ENCODE measurements at regions not wholly inside any gene's neighbourhood (a gene's known extent, or its start where the extent isn't known, plus 50 kb on each side); places are given as distances from the start of the nearest gene placed in this dataset.

GRCh38 chr21:35232545-35233176, 183.6 kb upstream of the RUNX1 start:
- intact Hi-C loops (cut with DNase I) = no loop called here
- DNase-seq (ENCODE audit: low spot score) = no peak

GRCh38 chr21:35231090-35231489, 182.0 kb upstream of the RUNX1 start:
- intact Hi-C loops (cut with DNase I) = no loop called here
- DNase-seq (ENCODE audit: low spot score) = no peak

GRCh38 chr21:35229290-35229689, 180.2 kb upstream of the RUNX1 start:
- intact Hi-C loops (cut with DNase I) = no loop called here
- DNase-seq (ENCODE audit: low spot score) = no peak

DNA sequence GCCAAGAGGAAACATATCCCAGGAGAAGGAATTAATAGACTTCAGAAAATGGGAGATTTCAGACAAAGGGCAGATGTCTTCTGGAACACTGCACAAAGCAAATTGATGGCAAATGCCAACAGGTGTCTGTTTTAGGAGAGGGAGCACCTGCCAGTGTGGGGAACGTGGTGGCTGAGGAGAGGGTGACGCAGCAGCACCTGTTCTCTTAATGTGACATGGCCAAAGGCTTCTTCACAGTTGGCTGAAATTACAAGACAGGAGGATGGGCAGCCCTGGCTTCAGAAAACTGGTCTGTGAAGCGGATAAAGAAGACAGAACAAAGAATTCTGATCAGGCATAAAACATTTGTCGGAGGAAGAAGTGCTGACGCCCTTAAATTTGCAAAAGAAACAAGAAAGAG, 178.7 kb upstream of the RUNX1 start:
- no peak for DNase-seq (ENCODE audit: low spot score)
- intact Hi-C loops (cut with DNase I) = no loop called here

DNA sequence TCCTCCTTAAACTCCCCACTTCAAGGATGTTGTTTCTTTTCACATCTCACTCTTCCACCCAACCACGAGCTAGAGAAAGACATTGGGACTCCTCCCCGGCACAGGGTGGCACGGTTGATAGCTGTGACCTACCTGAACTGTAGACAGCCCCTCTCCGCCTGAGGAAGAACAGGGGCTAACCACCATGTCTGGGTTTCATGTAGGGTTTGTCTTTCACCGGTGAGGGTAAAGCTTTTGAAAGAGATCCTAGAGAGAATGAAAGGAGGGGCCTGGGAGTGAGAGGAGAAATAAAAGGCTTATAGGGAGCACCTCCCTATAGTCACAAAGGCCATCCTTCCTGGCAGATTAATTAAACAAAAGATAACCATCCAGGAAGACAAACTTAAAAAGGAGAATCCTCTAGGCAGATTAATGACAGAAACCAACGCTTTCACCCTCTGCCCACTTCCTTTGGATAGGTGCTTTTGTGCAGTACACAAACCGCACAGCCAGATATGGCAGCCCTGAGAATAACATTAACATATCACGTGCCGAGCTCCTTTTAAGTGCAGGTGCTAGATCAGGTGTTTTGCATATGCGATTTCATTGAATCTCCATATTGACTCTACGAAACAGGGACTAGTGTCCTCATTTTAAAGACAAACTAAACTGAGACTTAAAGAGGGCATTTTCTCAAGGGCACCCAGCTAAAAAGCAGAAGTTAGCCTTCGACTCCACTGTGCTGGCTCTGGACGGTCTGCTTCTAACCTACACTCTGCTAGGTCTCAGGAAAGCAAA, 178.1 kb upstream of the RUNX1 start:
- intact Hi-C loops (cut with DNase I) = no loop called here
- no peak for DNase-seq (ENCODE audit: low spot score)

- no peak for DNase-seq (ENCODE audit: low spot score)
- intact Hi-C loops (cut with DNase I) = no loop called here
Observed at GRCh38 chr21:35226328-35226727, 177.2 kb upstream of the RUNX1 start.

DNA sequence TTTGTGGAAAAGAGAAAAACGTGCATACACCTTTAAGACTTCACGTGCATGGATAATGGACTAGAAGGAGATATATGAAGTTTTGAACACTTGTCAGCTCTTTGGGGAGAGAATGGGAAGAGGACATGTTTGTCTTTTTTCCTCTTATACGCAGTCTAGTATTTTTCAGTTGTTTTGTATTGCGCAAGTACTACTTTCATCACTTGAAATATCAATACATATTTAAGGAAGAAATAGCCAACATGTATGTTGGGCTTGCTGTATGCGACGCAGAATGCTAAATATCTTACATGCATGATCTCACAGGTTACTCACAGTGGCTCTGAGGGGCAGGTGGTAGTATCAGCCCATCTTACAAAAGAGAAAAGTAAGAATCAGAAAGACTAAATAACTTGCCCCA, 176.5 kb upstream of the RUNX1 start:
- no peak for DNase-seq (ENCODE audit: low spot score)
- intact Hi-C loops (cut with DNase I) = no loop called here

DNA sequence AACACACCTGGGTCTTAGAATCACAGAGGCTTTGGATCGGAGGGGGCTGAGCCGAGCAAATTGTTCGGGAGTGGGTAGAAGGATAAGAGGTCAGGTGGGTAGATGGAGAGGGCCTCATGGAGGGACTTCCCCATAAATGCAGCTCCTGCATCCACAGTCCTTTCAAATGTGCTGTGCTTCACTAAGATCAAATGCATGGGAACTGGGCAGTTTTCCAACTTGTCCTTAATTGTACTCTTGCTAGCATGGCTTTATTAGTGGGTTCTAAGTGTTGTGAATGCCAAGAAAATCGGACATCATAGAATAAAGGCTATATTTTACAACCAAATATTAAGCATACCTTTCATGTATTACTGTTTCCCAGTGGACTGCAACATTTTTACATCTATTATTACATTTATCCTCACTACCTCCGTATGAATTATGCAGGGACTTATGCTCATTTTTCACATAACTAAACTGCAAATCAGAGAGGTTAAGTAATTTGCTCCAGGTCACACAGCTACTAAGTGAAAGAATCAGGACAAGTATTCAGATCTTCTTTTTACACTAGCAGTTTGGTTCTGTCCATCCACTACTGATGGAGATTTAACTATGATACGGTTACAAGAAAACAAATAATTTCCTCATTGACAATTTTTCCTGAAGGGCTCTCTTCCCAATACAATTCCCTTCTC, 174.5 kb upstream of the RUNX1 start:
- intact Hi-C loops (cut with DNase I) = no loop called here
- no peak for DNase-seq (ENCODE audit: low spot score)

GRCh38 chr21:35222541-35222941, 173.4 kb upstream of the RUNX1 start:
- intact Hi-C loops (cut with DNase I) = no loop called here
- no peak for DNase-seq (ENCODE audit: low spot score)

DNA sequence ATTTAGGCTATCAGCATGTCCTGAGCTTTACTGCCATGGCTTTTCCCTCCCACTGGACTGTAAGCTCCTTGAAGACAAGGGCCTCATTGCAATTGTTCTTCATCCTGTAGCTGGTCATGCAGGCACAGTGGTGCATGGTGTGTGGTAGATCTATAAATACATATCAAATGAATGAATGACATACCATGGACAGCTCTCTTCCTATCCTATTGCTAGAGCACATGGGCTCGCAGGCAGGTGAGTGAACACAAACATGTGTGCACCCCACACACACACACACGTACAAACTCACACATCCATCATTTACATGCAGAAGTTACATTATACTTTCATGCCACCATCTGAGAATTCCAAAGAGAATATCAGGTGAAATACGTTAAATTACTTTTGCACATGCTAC, 172.9 kb upstream of the RUNX1 start:
- intact Hi-C loops (cut with DNase I) = no loop called here

DNA sequence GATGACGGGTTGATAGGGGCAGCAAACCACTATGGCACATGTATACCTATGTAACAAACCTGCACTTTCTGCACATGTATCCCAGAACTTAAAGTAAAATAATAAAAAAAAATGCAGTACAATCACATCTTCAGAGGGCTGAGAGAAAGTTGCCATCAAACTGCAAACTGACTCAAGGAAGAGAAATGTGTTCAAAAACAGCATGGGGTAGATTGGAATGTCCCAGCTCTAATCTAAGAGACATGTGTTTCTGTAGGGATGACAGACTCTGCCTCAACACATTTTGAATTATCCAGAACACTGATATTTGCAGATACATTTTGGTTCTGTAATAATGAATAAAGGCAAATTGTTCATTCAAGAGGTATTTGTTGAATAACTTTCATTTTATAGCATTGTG, 171.2 kb upstream of the RUNX1 start:
- DNase-seq (ENCODE audit: low spot score) = no peak
- intact Hi-C loops (cut with DNase I) = no loop called here

More for the DNA sequence above, 172.9 kb upstream of the RUNX1 start:
- no peak for DNase-seq (ENCODE audit: low spot score)

DNA sequence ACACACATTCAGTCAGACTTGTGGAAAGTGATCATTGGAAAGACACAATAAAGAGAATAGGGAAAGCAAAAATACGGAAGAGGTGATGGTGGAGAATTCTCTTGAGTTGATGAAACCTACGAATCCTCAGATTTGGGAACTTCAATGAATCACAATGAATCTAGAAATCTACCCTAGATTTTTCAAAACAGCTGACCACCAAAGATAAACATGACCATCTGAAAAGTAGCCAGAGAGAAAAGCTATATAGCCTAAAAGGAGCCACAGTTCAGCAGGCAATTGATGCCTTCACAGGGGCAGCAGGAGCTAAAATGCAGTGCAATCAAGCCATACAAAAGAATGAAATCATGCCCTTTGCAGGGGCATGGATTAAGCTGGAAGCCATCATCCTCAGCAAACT, 170.6 kb upstream of the RUNX1 start:
- intact Hi-C loops (cut with DNase I) = no loop called here
- no peak for DNase-seq (ENCODE audit: low spot score)

DNA sequence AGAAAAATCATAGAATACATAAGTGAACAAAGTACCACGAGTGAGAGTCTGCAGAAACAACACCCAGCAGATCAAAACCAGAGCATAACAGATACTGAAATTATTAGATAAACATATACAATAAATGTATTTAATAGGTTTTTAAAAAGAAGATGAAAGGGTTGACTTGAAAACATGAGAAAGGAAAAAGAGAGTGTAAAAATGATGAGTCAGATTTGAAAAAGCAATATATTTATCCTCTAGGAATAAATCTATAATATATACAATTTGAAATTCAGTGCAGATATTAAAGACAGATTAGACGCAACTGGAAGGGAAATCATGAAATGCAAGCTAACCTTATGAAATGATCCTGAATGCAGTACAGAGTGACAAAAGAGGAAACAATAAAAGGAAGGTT, 170.2 kb upstream of the RUNX1 start:
- intact Hi-C loops (cut with DNase I) = no loop called here
- no peak for DNase-seq (ENCODE audit: low spot score)

DNA sequence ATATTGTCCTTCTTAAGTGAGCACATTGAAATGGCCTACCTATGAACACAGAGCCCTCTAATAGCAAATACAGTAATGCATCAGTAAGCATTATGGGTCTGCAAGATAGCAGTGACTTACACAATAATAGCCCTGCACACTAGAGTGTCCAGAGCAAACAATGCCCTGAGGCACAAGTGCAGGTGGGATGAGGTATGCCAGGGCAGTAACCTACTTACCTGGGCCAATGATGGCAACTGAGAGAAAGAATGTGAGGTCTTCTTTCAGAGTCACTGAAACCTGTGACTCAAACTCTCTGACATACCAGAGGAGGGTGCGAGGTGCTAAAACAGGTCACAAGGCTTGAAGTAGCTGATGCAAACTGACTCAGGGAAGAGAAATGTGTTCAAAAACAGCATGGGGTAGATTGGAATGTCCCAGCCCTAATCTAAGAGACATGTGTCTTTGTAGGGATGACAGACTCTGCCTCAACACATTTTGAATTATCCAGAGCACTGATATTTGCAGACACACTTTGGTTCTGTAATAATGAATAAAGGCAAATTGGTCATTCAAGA, 168.5 kb upstream of the RUNX1 start:
- intact Hi-C loops (cut with DNase I) = no loop called here
- DNase-seq (ENCODE audit: low spot score) = no peak

GRCh38 chr21:35216996-35217395, 167.9 kb upstream of the RUNX1 start:
- intact Hi-C loops (cut with DNase I) = no loop called here
- DNase-seq (ENCODE audit: low spot score) = no peak

GRCh38 chr21:35215870-35216269, 166.8 kb upstream of the RUNX1 start:
- DNase-seq (ENCODE audit: low spot score) = no peak
- intact Hi-C loops (cut with DNase I) = no loop called here

GRCh38 chr21:35212393-35213127, 163.5 kb upstream of the RUNX1 start:
- intact Hi-C loops (cut with DNase I) = no loop called here
- DNase-seq (ENCODE audit: low spot score) = no peak

- intact Hi-C loops (cut with DNase I) = no loop called here
- DNase-seq (ENCODE audit: low spot score) = no peak
Observed at GRCh38 chr21:35211782-35212181, 162.7 kb upstream of the RUNX1 start.

- intact Hi-C loops (cut with DNase I) = no loop called here
- no peak for DNase-seq (ENCODE audit: low spot score)
Observed at GRCh38 chr21:35210093-35210492, 161.0 kb upstream of the RUNX1 start.

Measured in cardiac septum (tissue), 1 donor.